ENCODE measurements at regions not wholly inside any gene's neighbourhood (a gene's known extent, or its start where the extent isn't known, plus 50 kb on each side); places are given as distances from the start of the nearest gene placed in this dataset.
A peak's percentile ranks its signal among the peaks of the same experiment; 100 is the strongest.
"Not testable (repeated sequence)": the region's sequence is repeated elsewhere in the genome, so short reads cannot be mapped to it uniquely, and the experiment has no call there.

DNA sequence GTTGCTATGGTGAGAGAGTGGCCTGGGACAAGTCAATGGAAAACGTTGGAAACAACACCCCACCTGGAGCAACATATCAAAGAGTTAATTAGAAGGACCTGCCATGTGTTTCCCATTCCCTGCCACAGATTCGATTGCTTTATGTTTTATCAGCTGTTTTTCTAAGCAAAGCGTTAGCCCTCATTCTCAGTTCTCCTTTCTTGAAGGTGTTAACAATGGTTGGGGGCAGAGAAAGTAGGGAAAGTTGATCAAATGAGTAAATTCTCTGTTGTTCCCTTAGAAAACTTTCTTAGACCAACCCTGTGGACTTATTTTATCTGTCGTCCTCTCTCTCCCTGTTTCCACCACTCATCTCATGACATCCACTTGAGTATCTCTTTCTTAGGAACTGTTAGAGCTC lies 102.5 kb downstream of the ADAMTS15 start:
- DNase-seq (ENCODE audit: low spot score), result no peak

DNA sequence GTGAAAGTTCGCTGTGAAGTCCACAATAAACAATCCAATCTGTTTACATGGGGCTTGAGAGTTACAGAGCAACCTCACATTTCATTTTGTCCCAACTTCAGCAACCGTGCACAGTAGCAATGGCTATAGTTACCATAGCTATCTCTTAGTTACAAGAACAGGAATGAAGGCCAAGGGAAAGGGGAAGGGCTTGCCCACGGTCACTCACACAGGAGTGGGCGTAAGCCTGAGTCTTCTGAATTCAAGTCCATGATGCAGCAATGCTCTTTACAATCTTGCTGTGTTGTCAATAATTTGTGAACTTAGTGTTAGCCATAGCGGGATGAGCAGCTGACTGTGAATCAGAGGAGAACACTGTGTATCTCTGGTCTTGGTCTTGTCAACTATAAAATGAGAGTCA lies 102.9 kb downstream of the ADAMTS15 start:
- no peak for DNase-seq (ENCODE audit: low spot score)

DNA sequence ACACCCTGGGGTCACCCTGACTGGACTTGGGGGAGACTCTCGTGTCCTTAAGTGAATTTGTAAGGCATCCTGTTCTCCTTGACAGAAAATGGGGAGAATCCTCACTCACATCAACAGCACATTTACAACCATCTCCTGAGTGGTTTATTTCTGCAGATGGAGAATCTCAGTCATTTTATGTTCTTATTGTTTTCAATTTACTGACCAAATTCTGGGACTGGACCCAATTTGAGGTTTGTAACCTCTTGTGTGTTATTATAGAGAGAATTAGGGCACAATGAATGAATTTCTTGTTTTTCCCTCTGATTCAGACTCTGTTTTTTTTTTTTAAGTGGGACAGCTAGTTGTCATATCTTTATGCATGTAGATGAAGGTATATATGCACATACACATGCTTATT lies 104.9 kb downstream of the ADAMTS15 start:
- DNase-seq (ENCODE audit: low spot score), result no peak

DNA sequence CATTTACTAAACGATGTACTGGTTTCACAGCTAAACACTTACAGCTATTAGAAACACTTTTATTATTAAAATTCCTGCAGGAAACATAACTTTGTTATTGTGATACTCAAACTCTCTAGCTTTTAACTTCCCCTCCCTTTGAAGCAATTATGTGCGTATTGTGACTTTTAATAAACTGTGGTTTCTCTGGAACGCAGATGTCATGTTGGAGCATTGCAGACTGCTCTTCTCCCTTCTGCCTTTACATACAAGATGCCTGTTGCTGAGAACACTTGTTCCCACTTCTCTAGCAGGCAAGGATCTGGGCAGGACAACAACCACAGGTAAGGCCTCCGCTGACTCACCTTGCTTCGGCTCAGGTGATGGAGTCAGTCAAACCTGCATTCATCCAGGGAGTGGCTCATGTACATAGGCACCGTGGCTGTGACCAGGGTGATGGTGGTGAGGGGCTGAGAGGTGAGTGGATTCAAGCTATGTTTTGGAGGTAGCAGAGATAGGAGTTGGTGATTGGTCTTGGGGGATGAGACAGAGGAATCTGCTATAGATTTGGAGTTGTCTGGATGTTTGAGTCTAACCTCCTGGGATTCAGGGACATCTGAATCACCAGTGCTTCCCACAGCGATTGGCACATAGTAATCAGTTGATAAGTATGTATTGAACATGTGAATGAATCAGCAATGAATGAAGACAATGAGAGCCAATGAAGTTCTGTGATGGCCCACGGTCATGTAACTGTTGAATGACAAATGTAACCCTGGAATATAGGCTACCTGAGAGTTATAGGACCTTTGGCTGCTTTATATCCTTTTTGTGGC lies 106.0 kb downstream of the ADAMTS15 start:
- no peak for DNase-seq (ENCODE audit: low spot score)

DNA sequence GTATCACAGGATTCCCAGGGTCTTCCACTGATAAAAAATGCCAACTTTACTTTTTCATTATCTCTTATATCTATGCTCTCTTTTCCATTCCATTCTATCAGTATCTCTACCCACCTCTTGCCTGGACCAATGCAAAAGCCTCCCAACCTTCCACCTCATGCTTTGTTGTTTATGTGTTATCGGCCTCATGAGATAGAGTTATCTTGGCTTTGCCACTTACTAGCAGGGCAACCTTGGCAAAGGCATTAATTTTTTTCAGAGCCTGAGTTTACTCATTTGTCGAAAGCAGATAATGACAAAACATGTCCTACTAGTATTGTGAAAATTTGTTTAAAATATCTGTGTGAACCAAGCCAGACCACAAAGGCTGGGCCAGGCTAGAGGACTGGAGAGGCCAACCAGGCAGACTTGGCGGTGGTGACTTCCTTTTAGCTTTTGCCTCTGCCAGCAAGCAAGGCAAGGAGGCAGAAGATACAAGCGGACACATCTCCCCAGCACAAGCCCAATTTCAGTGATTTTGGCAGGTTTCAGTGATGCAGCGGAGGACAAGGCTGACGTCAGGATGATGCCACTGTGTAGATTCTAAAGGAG lies 106.9 kb downstream of the ADAMTS15 start:
- DNase-seq (ENCODE audit: low spot score), result no peak

DNA sequence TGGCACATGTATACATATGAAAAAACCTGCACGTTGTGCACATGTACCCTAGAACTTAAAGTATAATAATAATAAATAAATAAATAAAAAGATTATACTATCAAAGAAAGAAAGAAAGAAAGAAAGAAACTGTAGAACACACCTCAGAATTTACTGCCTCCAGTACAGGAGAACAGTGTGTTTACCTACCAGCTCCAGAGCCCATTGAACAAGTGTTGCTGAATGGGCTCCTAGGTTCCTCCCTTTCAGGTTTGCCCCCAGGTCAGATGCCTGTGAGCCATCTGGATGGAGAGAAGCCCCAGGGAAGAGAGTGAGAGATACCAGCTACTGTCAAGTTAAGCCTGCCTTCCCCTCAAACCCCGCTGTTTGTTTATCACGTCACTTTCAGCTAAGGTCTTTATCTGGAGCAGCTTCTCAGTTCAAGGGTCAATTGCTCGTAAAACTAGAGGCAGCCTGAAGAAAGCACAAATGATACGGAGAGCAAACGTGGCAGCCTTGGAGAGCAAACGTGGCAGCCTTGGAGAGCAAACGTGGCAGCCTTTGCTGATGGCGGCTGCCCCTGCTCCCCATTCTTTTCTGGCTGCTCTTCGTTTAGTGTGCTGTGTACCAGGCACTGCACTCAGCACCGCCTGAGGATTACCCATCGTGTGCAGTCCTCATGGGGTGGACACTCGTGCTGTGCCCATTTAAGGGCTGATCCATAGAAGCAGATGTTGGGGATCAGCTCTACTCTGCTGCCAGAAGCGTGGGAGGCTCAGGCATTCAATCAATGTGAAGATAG lies 111.7 kb downstream of the ADAMTS15 start:
- DNase-seq (ENCODE audit: low spot score), result no peak

DNA sequence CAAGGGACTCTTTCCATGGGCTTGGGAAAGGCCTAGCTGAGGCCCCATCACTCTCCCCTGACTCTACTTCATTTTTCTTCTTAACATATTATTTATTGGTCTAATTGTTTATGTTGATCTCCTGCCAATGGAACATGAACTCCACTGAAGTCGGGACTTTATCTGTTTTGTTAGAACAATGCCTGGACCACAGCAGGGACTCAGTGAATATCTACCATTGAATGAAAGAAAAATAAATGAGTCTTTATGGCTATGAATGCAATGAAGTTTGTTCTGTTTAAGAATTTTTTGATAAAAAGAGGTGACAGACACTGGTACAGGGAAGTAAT lies 112.3 kb downstream of the ADAMTS15 start:
- no peak for DNase-seq (ENCODE audit: low spot score)

DNA sequence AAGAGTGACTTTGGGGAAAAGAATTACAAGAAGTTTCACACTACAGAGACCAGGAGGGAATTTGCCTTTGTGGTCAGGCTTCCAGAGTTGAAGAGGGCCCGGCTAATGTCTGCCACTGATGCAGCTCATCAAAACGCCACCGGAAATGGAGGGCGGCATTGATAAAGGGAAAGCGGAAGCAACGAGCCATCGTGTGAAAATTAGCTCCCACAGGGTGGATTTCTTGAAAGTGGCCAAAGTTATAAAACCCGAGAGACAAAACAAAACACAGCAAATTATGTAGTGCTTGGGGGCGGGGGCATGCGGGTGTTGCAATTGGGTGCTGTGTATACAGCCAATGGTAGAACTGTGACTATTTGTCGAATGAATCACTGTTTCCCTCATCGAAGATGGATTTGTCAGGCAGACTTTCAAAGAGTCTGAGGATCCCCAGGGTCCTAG lies 113.0 kb downstream of the ADAMTS15 start:
- no peak for DNase-seq (ENCODE audit: low spot score)

DNA sequence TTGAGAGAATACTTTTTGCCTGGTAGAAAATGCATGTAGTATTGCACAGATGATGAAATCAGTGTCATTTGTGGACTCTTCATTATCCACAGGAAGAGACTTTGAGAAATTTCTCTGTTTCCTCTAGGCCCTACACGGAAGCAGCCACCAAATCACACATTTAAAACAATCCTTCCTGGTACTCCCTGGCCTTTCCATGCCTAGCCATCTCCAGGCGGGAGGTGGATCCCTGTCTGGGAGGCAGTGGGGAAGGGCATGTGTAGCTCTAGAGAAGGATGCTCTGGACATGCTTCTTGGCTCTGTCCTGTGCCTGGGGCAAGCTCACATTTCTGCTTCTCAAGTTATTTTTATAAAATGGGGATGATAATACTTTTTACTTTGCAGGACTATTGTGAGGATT lies 114.1 kb downstream of the ADAMTS15 start:
- DNase-seq (ENCODE audit: low spot score), result no peak

DNA sequence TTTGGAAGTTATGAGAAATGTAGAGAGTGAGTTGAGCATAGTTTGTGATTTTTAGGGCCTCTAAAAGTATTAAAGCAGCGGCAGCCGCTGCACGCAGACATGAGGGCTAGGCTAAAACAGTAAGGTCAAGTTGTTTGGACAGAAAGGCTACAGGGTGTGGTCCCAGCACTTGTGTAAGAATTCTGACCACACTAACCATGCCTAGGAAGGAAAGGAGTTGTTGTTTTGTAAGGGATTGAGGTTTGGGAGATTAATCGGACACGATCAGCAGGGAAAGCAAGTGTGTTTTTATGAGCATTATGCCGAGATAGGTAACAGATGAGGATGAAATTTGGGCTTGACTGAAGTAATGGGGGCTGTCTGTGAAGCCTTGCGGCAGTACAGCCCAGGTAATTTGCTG lies 117.9 kb downstream of the ADAMTS15 start:
- not testable (repeated sequence) for DNase-seq (ENCODE audit: low spot score)

DNA sequence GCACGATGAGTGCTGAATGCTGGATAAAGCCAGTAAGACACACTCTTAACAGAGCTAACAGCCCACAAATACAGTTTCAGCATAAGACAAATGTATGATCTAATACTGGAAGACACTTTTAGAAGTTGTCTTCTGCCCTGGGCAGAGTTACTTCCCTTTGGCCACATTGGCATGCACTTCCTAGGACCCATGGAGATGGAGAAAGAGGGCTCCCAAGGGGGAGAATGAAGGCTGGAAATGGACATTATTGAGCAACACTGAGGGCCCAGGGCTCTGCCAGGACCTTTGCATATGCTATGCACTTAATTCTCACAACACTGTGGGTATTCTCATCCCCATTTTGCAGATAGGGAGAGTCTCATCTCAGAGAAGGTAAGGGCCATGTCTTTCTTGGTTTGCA lies 123.1 kb downstream of the ADAMTS15 start:
- DNase-seq (ENCODE audit: low spot score), result no peak

DNA sequence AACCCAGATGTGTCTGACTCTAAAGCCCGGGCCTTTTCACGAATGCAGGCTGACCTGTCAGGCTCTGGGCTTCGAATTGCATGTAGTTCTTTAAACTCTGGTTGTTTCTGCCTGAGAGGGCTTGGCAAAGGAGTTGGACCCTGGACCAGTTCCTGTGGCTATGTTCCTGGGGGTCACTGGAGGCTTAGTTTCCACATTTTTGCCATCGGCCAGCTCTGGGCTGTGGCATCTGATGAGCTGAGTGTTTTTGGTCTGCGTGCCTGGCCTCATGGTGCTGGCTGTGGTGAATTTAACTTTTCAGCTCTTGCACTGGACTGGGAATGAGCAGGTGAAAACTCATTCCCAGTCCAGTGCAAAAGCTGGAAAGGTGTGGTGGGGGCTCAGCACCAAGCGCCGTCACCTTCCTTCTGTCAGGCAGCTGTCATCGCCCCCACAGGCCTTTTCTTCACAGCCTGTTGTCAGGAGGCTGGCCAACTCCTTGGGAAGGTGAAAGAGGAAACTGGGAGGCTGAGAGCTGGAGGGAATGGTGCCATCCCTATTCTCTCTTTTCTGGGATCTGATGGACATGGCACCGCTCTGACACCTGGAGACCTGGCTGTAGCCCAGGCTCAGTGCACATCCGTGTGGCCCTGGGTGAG lies 123.6 kb downstream of the ADAMTS15 start:
- no peak for DNase-seq (ENCODE audit: low spot score)

DNA sequence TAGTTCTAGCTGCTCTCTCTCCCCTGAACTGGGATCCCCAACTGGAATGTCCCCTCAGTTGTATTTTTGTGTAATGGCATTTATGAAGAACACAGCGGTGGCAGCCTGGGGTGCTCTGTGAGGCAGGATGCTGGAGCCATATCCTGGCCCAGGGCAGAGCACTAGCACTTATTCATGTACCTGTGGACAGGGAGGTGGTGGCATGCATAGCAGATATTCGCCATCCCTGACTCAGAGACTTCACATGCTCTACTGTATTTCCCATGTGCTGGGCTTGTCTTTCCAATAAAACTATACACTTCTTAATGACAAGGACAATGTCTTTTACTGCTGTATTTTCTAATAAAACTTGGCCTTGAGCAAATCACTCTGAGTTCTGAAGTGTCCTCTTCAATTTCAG lies 125.3 kb downstream of the ADAMTS15 start:
- no peak for DNase-seq (ENCODE audit: low spot score)

DNA sequence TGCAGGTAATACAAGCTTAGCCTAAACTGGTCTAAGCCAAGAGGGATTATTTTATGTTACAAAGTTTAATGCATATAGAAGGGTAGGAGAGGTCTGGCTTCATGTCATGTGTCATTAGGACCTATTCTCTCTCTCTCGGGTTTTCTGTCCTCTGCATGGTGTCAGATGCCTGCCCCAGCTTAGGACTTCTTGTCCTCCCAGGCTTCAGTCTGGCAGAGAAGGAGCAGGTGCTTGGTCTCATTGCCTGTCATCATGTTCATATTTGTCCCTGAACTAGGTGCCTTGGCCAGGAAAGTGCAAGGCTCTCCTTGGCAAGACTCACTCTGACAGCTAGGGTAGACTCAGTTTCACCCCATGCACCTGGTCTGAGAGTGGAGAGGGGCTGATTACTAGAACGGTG lies 126.3 kb downstream of the ADAMTS15 start:
- no peak for DNase-seq (ENCODE audit: low spot score)

DNA sequence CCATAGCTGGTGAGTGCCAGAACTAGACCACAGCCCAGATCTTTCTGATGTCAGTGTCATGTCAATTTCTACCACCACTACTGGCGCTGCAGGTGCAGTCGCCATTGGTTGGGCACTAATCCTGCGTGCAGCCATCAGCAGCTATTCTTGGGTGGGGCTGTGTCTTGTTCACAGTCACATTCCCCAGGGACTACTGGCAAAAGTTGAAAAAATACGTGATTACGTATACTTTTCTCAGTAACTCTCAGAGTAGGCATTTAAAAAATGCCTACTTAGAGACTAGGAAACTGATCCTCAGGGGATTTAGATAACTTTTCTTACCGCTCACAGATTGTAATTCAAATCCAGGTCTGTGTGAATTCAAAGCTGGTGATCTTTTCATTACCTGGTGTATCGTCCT lies 127.7 kb downstream of the ADAMTS15 start:
- DNase-seq (ENCODE audit: low spot score), result no peak

DNA sequence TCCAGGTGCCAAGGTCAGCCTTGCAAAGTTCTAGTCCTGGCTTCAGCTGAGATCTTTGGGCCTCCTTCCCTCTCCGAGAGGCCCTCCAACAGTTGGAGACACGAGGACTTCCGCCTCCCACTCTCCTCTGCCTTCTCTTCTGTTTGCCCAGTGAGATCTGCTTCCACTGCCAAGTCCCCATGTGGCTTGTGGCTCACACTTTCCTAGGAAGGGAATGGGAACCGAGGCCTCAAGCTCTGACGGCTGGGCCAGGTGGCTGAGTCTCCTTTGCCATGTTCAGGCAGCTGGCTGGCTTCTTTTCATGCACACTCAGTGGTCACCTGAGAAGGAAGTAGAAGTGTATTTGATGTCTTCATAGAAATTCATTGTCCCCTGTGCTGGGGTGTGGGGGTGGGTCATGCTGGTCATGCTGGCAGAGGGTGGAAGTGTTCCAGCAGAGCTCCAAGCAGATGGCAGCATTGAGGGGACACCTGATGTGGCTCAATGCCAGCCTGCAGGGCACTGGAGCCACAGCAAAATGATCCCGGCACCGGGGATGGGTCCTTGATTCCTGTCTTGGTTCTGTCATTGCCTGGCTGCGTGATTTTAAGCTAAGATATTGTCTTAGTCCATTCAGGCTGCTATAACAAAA lies 130.4 kb downstream of the ADAMTS15 start:
- no peak for DNase-seq (ENCODE audit: low spot score)

DNA sequence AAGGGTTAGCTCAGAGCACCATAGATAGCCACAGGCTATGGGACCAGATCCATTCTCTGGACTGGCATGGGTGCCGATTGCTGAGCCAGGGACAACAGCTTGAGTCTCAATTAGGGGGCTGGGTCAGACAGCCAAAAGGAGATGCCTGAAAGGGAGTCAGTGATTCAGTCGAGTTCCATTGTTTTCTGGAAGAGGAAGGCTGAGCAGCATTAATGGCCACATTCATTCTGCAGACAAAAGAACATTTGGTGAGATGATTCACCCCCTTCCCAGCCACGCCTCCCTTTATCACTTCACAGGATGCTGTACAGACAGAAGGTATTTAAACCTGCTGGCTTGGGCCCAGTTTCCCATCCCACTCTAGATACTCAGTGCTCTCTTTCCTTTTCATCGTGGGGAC lies 131.9 kb downstream of the ADAMTS15 start:
- peak; percentile 85 for DNase-seq (ENCODE audit: low spot score)

DNA sequence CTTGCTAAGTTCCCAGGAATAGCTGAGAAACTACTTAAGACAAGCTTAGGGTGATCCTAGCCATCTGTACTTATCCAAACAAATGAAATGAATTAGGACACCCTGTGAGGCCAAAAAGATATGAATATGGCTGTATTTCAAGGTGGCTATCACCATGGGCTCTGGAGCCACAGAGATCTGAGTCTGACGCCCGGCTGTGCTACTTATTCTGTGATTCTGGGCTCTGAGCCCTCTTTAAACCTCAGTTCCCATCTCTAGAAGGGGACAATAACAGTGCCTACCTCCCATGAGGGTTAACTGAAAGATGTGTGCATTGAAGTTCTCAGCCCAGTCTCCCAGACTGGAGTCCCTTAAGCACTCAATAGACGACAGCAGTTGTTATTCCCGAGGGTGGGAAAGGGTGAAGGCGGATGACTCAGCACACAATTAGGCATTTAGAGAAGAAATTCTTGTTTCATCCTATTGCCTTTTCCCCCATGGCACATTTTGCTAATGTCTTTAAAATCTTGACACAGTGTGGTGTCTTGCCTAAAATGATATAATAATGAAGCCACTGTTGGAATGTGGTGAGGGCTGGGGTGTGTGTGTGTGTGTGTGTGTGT lies 132.5 kb downstream of the ADAMTS15 start:
- peak; percentile 2 for DNase-seq (ENCODE audit: low spot score)

DNA sequence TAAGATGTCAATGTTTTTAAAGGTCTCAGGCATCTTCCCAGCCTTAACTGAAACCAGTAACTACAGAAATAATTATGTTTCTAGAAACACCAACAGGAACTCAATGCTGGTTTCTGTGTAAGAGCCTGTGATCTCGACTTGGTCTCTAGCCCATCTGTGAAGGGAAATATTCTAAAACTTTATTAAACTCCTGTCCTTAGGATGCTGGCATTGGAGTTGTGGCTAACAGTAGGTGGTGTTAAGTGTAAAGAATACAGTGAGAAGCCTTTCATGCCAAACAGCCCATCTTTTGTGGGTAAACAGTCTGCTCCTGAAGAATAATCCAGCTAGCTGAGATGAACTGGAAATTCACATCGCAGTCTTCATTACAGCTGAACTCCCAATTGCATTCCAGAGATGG lies 133.2 kb downstream of the ADAMTS15 start:
- no peak for DNase-seq (ENCODE audit: low spot score)

DNA sequence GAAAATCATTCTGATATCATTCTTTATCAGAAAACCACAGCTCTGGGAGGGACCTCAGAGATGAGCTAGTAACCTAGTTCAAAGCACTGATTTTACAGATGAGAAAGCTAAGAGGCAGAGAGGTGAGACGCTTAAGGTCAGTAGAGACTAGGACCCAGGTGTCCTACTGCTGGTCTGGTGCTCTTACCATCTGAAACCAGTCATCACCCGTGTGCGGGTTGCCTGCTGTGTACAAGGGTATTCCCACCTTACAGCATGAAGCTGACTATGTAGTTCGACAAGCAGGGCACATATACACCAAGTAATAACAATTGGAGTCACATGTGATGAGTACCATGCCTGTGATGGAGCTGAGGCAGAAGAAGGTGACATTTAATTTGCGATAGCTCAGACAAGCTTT lies 133.7 kb downstream of the ADAMTS15 start:
- no peak for DNase-seq (ENCODE audit: low spot score)

DNA sequence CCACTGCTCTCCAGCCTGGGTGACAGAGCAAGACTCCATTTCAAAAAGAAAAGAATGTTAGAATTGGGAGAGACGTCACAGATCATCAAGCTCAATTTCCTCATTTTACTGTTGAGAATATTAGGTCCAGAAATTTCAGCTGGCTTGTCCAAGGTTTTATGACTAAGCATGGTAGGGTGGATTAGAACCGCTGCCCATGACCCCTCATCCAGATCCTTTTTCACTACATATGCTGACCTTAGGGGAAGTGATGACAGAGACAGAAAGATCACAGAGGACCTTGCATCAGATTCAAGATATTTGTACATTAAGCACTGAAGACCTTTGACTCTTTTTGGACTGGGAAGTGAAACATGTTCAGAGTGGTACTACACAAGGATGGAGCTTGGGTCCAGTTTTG lies 134.5 kb downstream of the ADAMTS15 start:
- no peak for DNase-seq (ENCODE audit: low spot score)

DNA sequence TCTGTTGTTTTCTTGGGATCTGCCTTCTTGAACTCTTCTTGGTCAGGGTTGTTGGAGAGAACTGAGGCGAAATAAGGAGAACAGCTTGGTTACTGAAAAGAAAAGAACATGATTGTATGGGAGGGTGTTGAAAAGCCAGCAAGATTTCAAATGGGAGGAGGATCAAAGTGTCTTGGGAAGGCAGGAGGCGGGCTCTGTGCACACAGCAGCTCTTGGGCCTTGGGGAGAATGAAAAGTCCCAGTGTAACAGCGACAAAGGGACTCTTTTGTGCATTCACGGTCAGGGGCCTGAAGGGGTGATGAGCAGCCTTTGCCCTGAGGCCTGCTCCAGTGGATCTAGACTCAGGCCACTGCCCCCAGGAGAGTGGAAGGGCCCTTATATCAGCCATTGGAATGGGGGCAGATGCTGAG lies 135.4 kb downstream of the ADAMTS15 start:
- no peak for DNase-seq (ENCODE audit: low spot score)
